GM12891 (cell line): ENCODE measurements at regions not wholly inside any gene's neighbourhood (a gene's known extent, or its start where the extent isn't known, plus 50 kb on each side); places are given as distances from the start of the nearest gene placed in this dataset.

ENCODE experiments used
- PAX5 ChIP-seq: IDR thresholded peaks from 2 replicates; pipeline ENCODE4 v1.6.1; 2011; ENCODE audit warnings: low read length, moderate library complexity, mild to moderate bottlenecking; ENCODE audit not compliant: insufficient read depth, severe bottlenecking
- POLR2A ChIP-seq: IDR thresholded peaks from 2 replicates; pipeline ENCODE4 v1.6.1; 2011; ENCODE audit warnings: low read depth, low read length, control low read depth
- POLR2AphosphoS5 ChIP-seq: IDR thresholded peaks from 2 replicates; pipeline ENCODE4 v1.6.1; 2011; ENCODE audit warnings: low read depth, low read length, control low read depth
- TAF1 ChIP-seq: IDR thresholded peaks from 2 replicates; pipeline ENCODE4 v1.6.1; 2011; ENCODE audit warnings: low read depth, low read length, control low read depth

- TF ChIP-seq POLR2A (no peak), POLR2AphosphoS5 (no peak), PAX5 (no peak), TAF1 (no peak)
Observed at GRCh38 chr18:73331212-73331772, 463.5 kb upstream of the NETO1 start.
